ENCODE measurements at regions not wholly inside any gene's neighbourhood (a gene's known extent, or its start where the extent isn't known, plus 50 kb on each side); places are given as distances from the start of the nearest gene placed in this dataset.

DNA sequence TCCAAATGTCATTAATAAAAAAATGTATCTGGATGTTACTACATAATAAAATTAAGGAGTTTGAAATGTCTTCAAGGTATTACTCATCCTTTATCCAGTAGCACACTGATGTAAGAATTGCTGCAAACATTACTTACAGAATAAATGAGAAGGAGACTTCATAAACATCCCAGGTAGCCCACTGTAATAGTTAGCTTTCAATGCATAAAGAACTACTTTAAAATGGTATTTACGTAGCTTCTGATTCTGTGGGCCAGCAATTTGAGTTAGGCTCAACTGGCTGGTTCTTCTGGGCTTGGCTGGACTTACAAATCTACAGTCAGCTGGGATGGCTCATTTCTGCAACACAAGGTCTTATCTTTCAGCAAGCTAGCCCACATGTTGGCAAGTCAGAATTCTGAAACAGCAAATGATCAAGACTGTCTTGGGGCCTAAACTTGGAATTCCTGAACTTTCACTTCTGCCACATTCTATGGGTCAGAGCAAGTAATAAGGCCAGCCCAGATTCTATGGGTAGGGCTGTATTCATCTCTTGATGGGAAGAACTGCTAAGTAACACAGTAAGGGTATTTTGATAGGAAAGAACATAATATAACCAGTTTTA lies 522.5 kb downstream of the IQCM start:
- Histone ChIP-seq H3K4me1 (no peaks in the 10 kb centered on the region), H3K36me3 (ENCODE audit: control insufficient read depth, insufficient read depth, low read length) (no peaks in the 10 kb centered on the region), H3K27me3 (replicated peaks; ENCODE audit: control insufficient read depth, insufficient read depth, low read length) (no peaks in the 10 kb centered on the region), H3K9me3 (no peaks in the 10 kb centered on the region), H3K4me3 (ENCODE audit: low read depth, low read length) (no peak overlapping the region)
- DNase-seq, result no peak
- H3K4me1 Mint-ChIP-seq (ENCODE audit: low read depth, unreplicated experiment), result no peaks in the 10 kb centered on the region
- ChIA-PET CTCF (no interaction called here), POLR2A (no interaction called here)
- H3K27me3 Mint-ChIP-seq (ENCODE audit: insufficient read depth, unreplicated experiment), result no peaks in the 10 kb centered on the region
- TF ChIP-seq, protein P1, sequence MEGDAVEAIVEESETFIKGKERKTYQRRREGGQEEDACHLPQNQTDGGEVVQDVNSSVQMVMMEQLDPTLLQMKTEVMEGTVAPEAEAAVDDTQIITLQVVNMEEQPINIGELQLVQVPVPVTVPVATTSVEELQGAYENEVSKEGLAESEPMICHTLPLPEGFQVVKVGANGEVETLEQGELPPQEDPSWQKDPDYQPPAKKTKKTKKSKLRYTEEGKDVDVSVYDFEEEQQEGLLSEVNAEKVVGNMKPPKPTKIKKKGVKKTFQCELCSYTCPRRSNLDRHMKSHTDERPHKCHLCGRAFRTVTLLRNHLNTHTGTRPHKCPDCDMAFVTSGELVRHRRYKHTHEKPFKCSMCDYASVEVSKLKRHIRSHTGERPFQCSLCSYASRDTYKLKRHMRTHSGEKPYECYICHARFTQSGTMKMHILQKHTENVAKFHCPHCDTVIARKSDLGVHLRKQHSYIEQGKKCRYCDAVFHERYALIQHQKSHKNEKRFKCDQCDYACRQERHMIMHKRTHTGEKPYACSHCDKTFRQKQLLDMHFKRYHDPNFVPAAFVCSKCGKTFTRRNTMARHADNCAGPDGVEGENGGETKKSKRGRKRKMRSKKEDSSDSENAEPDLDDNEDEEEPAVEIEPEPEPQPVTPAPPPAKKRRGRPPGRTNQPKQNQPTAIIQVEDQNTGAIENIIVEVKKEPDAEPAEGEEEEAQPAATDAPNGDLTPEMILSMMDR (IDR thresholded peaks at IDR 0.05; ENCODE audit: insufficient read depth in 1 of 2, low read depth in 1 of 2, low read length in 1 of 2, severe bottlenecking in 1 of 2, unreplicated experiment in 1 of 2), result no peak
- no peak overlapping the region for H3K27ac Mint-ChIP-seq (ENCODE audit: unreplicated experiment)
- intact Hi-C loops (cut with micrococcal nuclease; ENCODE audit: unreplicated experiment), result no loop called here
- no peaks in the 10 kb centered on the region for H3K9me3 Mint-ChIP-seq (ENCODE audit: unreplicated experiment)
- no peak overlapping the region for H3K4me3 Mint-ChIP-seq (ENCODE audit: unreplicated experiment)
- BruUV-seq (replicated peaks), result no TSS peak
- H3K36me3 Mint-ChIP-seq (ENCODE audit: insufficient read depth, unreplicated experiment), result no peaks in the 10 kb centered on the region

DNA sequence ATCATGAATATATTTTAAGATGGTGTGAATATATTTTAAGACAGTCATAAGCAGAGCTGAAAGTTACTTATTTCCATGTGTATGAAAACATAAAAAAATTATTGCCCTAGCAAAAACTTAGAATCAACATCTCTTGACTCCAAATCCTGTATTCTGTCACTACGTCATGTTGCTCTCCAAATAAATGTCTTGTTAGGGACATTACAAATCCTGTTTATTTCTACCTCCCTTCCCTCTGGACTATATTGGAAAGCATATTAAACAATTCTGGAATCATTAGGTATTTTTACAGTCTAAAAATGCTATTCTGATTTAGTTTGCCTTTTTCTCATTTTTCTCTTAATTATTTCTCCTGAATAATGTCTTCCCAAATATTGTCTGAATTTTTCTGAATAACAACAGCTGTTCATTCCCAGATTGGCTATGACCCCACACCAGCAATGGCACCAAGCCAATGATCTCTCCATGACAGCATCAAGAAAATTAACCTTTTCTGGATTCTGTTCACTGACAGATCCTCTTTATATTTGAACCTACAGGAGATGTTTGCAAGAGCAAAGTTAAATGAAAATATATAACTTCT lies 523.1 kb downstream of the IQCM start:
- DNase-seq, result no peak
- no peak overlapping the region for H3K4me3 Mint-ChIP-seq (ENCODE audit: unreplicated experiment)
- H3K9me3 ChIP-seq, result no peaks in the 10 kb centered on the region
- no peaks in the 10 kb centered on the region for H3K27me3 Mint-ChIP-seq (ENCODE audit: insufficient read depth, unreplicated experiment)
- H3K9me3 Mint-ChIP-seq (ENCODE audit: unreplicated experiment), result no peaks in the 10 kb centered on the region
- H3K36me3 Mint-ChIP-seq (ENCODE audit: insufficient read depth, unreplicated experiment), result no peaks in the 10 kb centered on the region
- no peak overlapping the region for H3K4me3 ChIP-seq (ENCODE audit: low read depth, low read length)
- H3K27ac Mint-ChIP-seq (ENCODE audit: unreplicated experiment), result no peak overlapping the region
- TF ChIP-seq, protein P1 (IDR thresholded peaks at IDR 0.05; ENCODE audit: insufficient read depth in 1 of 2, low read depth in 1 of 2, low read length in 1 of 2, severe bottlenecking in 1 of 2, unreplicated experiment in 1 of 2), result no peak
- CTCF ChIA-PET, result no interaction called here
- H3K4me1 Mint-ChIP-seq (ENCODE audit: low read depth, unreplicated experiment), result no peaks in the 10 kb centered on the region
- intact Hi-C loops (cut with micrococcal nuclease; ENCODE audit: unreplicated experiment), result no loop called here
- no peaks in the 10 kb centered on the region for H3K36me3 ChIP-seq (ENCODE audit: control insufficient read depth, insufficient read depth, low read length)
- no TSS peak for BruUV-seq (replicated peaks)
- no peaks in the 10 kb centered on the region for H3K4me1 ChIP-seq
- H3K27me3 ChIP-seq (replicated peaks; ENCODE audit: control insufficient read depth, insufficient read depth, low read length), result no peaks in the 10 kb centered on the region
- POLR2A ChIA-PET, result no interaction called here

DNA sequence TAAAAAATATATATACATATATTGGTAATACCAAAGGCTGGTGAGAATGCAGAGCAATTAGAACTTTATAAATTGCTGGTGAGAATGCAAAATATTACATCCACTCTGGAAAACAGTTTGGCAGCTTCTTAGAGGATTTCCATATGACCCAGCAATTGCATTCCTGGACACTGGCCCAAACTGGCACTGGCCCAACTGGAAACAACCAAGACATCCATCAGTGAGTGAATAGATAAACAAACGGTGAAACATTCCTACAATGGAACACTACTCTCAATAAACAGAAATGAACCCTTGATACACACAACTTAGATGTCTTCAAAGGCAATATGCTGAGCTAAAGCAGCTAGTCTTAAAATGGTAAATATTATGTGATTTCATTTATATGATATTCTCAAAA lies 524.2 kb downstream of the IQCM start:
- TF ChIP-seq, protein P1 (IDR thresholded peaks at IDR 0.05; ENCODE audit: insufficient read depth in 1 of 2, low read depth in 1 of 2, low read length in 1 of 2, severe bottlenecking in 1 of 2, unreplicated experiment in 1 of 2), result no peak
- Histone ChIP-seq H3K9me3 (no peaks in the 10 kb centered on the region), H3K36me3 (ENCODE audit: control insufficient read depth, insufficient read depth, low read length) (no peaks in the 10 kb centered on the region), H3K4me3 (ENCODE audit: low read depth, low read length) (no peak overlapping the region), H3K27me3 (replicated peaks; ENCODE audit: control insufficient read depth, insufficient read depth, low read length) (no peaks in the 10 kb centered on the region), H3K4me1 (no peaks in the 10 kb centered on the region)
- intact Hi-C loops (cut with micrococcal nuclease; ENCODE audit: unreplicated experiment), result no loop called here
- ChIA-PET CTCF (no interaction called here), POLR2A (no interaction called here)
- BruUV-seq (replicated peaks), result no TSS peak
- no peaks in the 10 kb centered on the region for H3K4me1 Mint-ChIP-seq (ENCODE audit: low read depth, unreplicated experiment)
- no peaks in the 10 kb centered on the region for H3K36me3 Mint-ChIP-seq (ENCODE audit: insufficient read depth, unreplicated experiment)
- H3K4me3 Mint-ChIP-seq (ENCODE audit: unreplicated experiment), result no peak overlapping the region
- H3K27ac Mint-ChIP-seq (ENCODE audit: unreplicated experiment), result no peak overlapping the region
- H3K9me3 Mint-ChIP-seq (ENCODE audit: unreplicated experiment), result no peaks in the 10 kb centered on the region
- DNase-seq, result no peak
- no peaks in the 10 kb centered on the region for H3K27me3 Mint-ChIP-seq (ENCODE audit: insufficient read depth, unreplicated experiment)
